Activated T-helper 1 cell treated with anti-CD3 and anti-CD28 coated beads, Interleukin-12 subunit alpha, Interleukin-12 subunit beta, Interleukin-2, Interleukin-4 antibody, amounts not matched to agents 30 ng/mL and 10 ng/mL and 1 ng/mL, durations not matched to agents 14 hours and 24 hours and 36 hours (primary cell): ENCODE measurements at regions not wholly inside any gene's neighbourhood (a gene's known extent, or its start where the extent isn't known, plus 50 kb on each side); places are given as distances from the start of the nearest gene placed in this dataset.
"Not testable (repeated sequence)": the region's sequence is repeated elsewhere in the genome, so short reads cannot be mapped to it uniquely, and the experiment has no call there.

ENCODE experiments used
- DNase-seq: peaks from one replicate; pipeline ENCODE4 v3.0.0; 2021; ENCODE audit warnings: low spot score
- H3K27ac Mint-ChIP-seq: one replicate; pipeline ENCODE4 v1.8.0; 2021; ENCODE audit warnings: mild to moderate bottlenecking, mixed read lengths
- H3K27me3 Mint-ChIP-seq: one replicate; pipeline ENCODE4 v1.8.0; 2022; ENCODE audit warnings: mild to moderate bottlenecking, moderate library complexity, mixed read lengths; ENCODE audit not compliant: insufficient read depth
- H3K36me3 Mint-ChIP-seq: one replicate; pipeline ENCODE4 v1.8.0; 2021; ENCODE audit warnings: low read depth, mixed read lengths
- H3K4me1 Mint-ChIP-seq: one replicate; pipeline ENCODE4 v1.8.0; 2021; ENCODE audit warnings: low read depth, mixed read lengths
- H3K4me3 Mint-ChIP-seq: one replicate; pipeline ENCODE4 v1.8.0; 2021; ENCODE audit warnings: mild to moderate bottlenecking, moderate library complexity, mixed read lengths
- H3K9me3 Mint-ChIP-seq: one replicate; pipeline ENCODE4 v1.8.0; 2021; ENCODE audit warnings: mixed read lengths
- intact Hi-C: fragments of 100-400 bp; cut with micrococcal nuclease; formaldehyde crosslinking; loops from one replicate; pipeline ENCODE4 v1.15.1; 2024

DNA sequence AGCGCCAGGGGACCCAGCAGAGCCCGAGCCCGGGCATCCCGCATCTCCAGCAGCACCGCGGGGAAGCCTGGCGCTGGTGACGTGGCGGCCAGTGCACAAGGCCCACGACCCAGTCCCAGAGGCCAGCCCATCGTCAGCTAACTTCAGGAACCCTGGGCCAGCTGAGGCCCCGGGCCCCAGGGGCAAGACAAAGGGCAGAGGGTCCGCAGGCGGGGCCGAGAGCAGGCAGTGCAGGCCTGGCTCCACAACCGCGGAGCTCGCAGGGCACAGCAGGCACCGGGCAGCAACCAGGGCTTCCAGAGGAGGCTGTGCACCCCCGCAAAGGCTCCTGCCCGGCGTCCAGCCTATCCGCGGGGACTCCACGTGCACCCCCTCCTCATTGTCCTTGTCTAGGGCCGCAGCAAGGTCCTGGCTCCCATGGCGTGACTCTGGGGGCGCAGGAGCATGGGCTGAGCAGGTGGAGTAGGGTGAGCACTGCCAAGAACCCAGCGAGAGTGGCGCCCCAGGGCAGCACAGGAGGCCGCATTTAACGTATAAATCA is 352.5 kb downstream of the KCNJ18 start:
- intact Hi-C loops, H3K4me1 Mint-ChIP-seq, H3K27me3 Mint-ChIP-seq, DNase-seq, H3K36me3 Mint-ChIP-seq, H3K27ac Mint-ChIP-seq, H3K4me3 Mint-ChIP-seq: not testable (repeated sequence)
- H3K9me3 Mint-ChIP-seq: peaks cover 19% of the 10 kb centered on the region

GRCh38 chr17:22047521-22047920 is 355.2 kb downstream of the KCNJ18 start:
- H3K9me3 Mint-ChIP-seq: peaks cover 16% of the 10 kb centered on the region
- intact Hi-C loops, H3K27ac Mint-ChIP-seq, DNase-seq, H3K4me1 Mint-ChIP-seq, H3K36me3 Mint-ChIP-seq, H3K27me3 Mint-ChIP-seq, H3K4me3 Mint-ChIP-seq: not testable (repeated sequence)

DNA sequence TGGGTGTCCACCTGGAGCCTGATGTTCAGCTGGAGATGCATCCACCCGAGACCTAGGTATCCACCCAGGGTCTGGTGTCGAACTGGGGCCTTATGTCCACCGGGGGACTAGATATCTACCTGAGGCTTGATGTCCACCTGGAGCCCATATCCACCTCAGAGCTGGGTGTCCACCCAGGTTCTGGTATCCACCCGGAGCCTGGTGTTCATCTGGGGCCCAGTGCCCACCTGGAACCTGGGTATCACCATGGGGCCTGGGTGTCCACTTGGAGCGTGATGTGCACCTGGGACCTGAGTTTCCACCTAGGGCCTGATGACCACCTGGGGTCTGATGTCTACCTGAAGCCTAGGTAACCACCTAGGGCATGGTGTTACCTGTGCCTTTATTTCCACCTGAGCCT is 355.9 kb downstream of the KCNJ18 start:
- not testable (repeated sequence) for H3K4me3 Mint-ChIP-seq, H3K36me3 Mint-ChIP-seq, H3K27ac Mint-ChIP-seq

DNA sequence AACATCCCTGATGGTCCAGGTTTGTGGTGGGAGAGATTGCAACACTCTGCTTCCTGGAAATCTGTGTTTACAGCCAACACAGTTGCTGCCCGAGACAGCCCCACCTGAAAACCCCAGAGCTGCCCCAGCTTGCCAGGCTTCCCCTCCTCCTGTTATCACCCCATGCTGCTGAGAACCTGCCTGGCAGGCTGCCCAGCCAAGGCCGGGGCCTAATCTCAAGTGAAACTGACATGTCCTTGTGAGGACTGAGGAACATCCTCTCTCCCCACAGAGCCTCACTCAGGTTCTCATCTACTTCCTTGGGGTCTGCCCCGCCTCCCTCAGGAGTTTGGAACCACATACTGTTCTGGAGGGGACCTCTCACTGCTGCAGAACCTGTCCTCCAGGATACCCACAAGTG is 358.4 kb downstream of the KCNJ18 start:
- H3K36me3 Mint-ChIP-seq, intact Hi-C loops, H3K27me3 Mint-ChIP-seq, H3K4me3 Mint-ChIP-seq, H3K27ac Mint-ChIP-seq, H3K9me3 Mint-ChIP-seq, DNase-seq, H3K4me1 Mint-ChIP-seq: not testable (repeated sequence)

More for the DNA sequence above, 355.9 kb downstream of the KCNJ18 start:
- H3K9me3 Mint-ChIP-seq: peaks cover 12% of the 10 kb centered on the region
- H3K4me1 Mint-ChIP-seq, H3K27me3 Mint-ChIP-seq, DNase-seq, intact Hi-C loops: not testable (repeated sequence)

- DNase-seq, intact Hi-C loops, H3K4me1 Mint-ChIP-seq, H3K36me3 Mint-ChIP-seq, H3K27ac Mint-ChIP-seq, H3K9me3 Mint-ChIP-seq, H3K4me3 Mint-ChIP-seq, H3K27me3 Mint-ChIP-seq: not testable (repeated sequence)
These were observed 360.4 kb downstream of the KCNJ18 start for GRCh38 chr17:22052715-22053114.

- H3K9me3 Mint-ChIP-seq, H3K4me3 Mint-ChIP-seq, intact Hi-C loops, H3K27ac Mint-ChIP-seq, H3K4me1 Mint-ChIP-seq, H3K27me3 Mint-ChIP-seq, H3K36me3 Mint-ChIP-seq, DNase-seq: not testable (repeated sequence)
These were observed 364.2 kb downstream of the KCNJ18 start for GRCh38 chr17:22056566-22056965.

DNA sequence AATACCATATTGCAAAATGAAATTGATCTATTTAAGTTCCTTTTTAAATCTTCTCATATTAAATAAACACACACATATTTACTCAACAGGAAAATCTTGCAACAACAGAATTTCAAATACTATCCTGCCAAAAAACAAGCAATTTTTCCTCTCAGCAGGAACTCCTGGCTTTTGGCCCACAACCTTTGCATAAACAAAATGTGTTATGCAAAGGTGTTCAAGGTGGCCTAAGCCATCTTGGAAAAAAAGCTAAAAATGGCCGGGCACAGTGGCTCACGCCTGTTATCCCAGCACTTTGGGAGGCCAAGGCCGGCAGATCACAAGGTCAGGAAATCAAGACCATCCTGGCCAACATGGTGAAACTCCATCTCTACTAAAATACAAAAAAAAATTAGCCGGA is 383.6 kb downstream of the KCNJ18 start:
- DNase-seq, intact Hi-C loops, H3K27me3 Mint-ChIP-seq, H3K4me3 Mint-ChIP-seq, H3K27ac Mint-ChIP-seq, H3K4me1 Mint-ChIP-seq, H3K36me3 Mint-ChIP-seq: not testable (repeated sequence)
- H3K9me3 Mint-ChIP-seq: peaks cover 14% of the 10 kb centered on the region

DNA sequence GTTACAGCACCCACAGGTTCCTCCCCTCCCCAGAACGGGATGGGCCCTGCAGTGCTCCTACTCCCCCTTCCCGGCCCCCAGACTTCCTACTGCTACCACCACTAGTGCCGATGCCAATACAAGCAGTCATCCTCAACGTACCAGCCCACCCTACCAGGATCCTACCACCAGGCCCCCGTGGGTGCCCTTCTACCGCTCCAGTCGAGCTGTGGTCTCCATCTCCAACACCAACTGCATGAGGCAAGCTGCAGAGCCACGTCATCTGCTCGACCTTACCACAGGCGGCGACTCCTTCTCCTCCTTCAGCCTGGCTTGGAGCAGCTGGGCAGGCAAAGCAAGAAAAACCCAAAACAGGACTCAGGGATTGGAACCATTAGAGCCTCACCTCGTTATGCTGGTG is 396.3 kb downstream of the KCNJ18 start:
- H3K36me3 Mint-ChIP-seq, intact Hi-C loops, H3K4me3 Mint-ChIP-seq, H3K27ac Mint-ChIP-seq, H3K4me1 Mint-ChIP-seq, DNase-seq, H3K27me3 Mint-ChIP-seq: not testable (repeated sequence)
- H3K9me3 Mint-ChIP-seq: peaks cover 32% of the 10 kb centered on the region

DNA sequence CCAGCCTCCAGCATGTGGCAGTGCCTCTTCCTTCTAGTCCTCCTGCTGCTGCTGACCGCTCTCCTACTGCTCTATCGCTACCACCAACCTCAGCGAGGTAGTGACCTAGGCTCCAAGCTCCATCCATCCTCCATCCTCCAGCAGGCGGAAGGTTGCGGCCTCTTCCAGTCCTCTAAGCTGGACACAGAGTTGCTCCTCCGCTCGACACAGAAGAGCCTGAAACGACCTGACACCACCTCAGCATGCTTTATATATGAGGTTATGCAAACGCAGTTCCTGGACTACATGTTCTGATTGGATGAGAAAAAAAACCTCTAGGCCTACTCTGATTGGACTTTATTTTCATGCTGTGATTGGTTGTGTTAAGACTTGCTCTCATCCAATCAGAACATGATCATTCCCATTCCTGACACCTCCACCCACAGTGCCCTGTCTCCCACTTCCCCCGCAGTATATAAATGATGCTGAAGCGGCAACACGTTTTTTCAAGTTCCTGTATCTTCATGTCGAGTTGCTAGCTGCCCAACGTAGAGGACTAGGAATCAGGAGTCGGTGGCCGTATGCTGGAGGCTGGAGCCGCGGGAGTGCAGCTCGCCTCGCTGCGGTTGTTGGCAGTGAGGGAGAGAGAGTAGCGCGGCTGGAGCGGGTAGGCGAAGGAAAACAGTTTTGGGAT is 398.1 kb downstream of the KCNJ18 start:
- peaks cover 32% of the 10 kb centered on the region for H3K9me3 Mint-ChIP-seq
- H3K4me3 Mint-ChIP-seq: no peak overlapping the region
- no peaks in the 10 kb centered on the region for H3K4me1 Mint-ChIP-seq
- DNase-seq: no peak
- H3K27me3 Mint-ChIP-seq: no peaks in the 10 kb centered on the region
- intact Hi-C loops: no loop called here
- peaks cover 2% of the 10 kb centered on the region for H3K36me3 Mint-ChIP-seq
- H3K27ac Mint-ChIP-seq: no peak overlapping the region

GRCh38 chr17:22091041-22091679 is 398.8 kb downstream of the KCNJ18 start:
- H3K36me3 Mint-ChIP-seq, intact Hi-C loops, DNase-seq, H3K4me1 Mint-ChIP-seq, H3K4me3 Mint-ChIP-seq, H3K27ac Mint-ChIP-seq, H3K27me3 Mint-ChIP-seq: not testable (repeated sequence)
- peaks cover 30% of the 10 kb centered on the region for H3K9me3 Mint-ChIP-seq

DNA sequence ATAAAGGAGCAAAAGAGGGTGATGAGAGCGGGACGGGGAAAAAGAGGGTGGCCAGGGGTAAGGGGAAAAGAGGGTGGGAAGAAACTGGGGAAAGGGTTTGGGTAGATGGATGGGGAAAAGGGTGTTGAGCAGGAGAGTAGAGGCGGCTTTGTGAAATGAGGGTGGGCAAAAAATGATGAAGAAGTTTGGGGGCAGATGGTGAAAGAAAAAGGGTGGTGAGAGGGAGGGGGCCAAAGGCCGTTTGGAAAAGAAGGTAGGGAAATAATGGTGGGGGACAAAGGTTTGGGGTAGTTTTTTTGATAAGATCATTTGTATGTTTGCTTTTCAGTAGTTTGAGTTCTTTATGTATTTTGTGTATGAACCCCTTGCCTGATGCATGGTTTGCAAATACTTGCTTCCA is 399.5 kb downstream of the KCNJ18 start:
- DNase-seq, H3K36me3 Mint-ChIP-seq, H3K4me3 Mint-ChIP-seq, H3K4me1 Mint-ChIP-seq, intact Hi-C loops, H3K27ac Mint-ChIP-seq, H3K27me3 Mint-ChIP-seq: not testable (repeated sequence)
- H3K9me3 Mint-ChIP-seq: peaks cover 27% of the 10 kb centered on the region

DNA sequence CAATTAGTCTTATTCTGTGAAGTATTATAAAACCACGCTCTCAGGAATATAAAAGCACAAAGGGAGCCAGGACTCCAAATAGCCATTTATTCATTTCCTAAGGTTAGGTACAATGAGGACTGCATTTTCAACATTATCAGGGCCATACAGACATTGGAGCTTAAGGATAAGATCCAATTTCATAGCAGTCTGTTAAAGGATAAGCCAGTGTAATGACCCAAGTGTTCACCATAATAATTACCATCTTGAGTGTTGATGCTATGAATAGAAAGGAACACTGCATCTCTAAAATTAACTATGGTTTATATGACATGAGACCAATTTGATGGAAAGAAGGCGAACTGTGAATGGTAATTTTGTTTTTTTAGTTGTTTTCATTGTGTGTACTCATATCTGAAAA is 403.1 kb downstream of the KCNJ18 start:
- intact Hi-C loops, H3K27ac Mint-ChIP-seq, H3K4me1 Mint-ChIP-seq, DNase-seq, H3K9me3 Mint-ChIP-seq, H3K4me3 Mint-ChIP-seq, H3K27me3 Mint-ChIP-seq, H3K36me3 Mint-ChIP-seq: not testable (repeated sequence)

- H3K36me3 Mint-ChIP-seq, DNase-seq, intact Hi-C loops, H3K27me3 Mint-ChIP-seq, H3K4me1 Mint-ChIP-seq, H3K4me3 Mint-ChIP-seq, H3K27ac Mint-ChIP-seq: not testable (repeated sequence)
- peaks cover 14% of the 10 kb centered on the region for H3K9me3 Mint-ChIP-seq
These were observed 407.3 kb downstream of the KCNJ18 start for GRCh38 chr17:22099633-22100032.
